ENCODE measurements at regions not wholly inside any gene's neighbourhood (a gene's known extent, or its start where the extent isn't known, plus 50 kb on each side); places are given as distances from the start of the nearest gene placed in this dataset.

DNA sequence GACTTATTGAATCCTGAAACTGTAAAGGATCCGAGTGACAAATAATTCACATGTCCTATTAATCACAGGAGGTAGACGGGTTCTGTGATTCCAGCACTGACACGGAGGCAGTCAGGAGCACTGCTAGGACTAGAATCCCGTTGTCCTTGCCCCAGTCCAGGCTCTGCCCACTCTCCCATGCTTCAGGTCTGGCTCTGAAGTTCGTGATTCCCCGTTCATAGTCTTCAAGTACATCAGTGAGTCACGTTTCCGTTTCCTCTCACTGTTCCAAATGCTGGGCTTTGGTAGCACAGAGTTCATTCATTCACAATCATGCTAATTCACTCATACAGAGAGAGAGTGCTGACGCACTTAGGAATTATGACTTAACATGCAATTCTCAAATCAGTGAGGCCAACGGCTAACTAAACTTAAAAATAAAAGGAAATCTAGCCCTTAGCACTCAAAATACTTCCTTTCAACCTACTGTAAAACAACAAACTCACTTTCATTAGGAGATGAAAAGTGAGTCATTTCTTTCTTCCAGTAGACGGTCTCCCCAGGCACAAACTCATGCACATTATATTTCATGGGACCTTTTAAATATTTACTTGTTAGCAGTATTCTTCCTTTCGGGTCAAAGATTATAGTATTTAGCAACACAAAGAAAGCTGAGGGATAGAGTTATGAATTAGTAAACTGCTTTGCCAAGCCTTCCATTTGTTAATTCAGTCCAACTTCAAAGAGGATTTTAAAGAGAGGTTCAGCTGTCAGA is 94.0 kb upstream of the NHSL1 start:
- TF ChIP-seq, protein P1, sequence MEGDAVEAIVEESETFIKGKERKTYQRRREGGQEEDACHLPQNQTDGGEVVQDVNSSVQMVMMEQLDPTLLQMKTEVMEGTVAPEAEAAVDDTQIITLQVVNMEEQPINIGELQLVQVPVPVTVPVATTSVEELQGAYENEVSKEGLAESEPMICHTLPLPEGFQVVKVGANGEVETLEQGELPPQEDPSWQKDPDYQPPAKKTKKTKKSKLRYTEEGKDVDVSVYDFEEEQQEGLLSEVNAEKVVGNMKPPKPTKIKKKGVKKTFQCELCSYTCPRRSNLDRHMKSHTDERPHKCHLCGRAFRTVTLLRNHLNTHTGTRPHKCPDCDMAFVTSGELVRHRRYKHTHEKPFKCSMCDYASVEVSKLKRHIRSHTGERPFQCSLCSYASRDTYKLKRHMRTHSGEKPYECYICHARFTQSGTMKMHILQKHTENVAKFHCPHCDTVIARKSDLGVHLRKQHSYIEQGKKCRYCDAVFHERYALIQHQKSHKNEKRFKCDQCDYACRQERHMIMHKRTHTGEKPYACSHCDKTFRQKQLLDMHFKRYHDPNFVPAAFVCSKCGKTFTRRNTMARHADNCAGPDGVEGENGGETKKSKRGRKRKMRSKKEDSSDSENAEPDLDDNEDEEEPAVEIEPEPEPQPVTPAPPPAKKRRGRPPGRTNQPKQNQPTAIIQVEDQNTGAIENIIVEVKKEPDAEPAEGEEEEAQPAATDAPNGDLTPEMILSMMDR (IDR thresholded peaks at IDR 0.05) = no peak
- TF ChIP-seq POLR2A (IDR thresholded peaks at IDR 0.05) (no peak), EP300 (IDR thresholded peaks at IDR 0.05) (no peak)

Measured in suprapubic skin (tissue), 3 donors.